HUDEP-2 (cell line): ENCODE measurements at regions not wholly inside any gene's neighbourhood (a gene's known extent, or its start where the extent isn't known, plus 50 kb on each side); places are given as distances from the start of the nearest gene placed in this dataset.
A peak's percentile ranks its signal among the peaks of the same experiment; 100 is the strongest.

ENCODE experiments used
- DNase-seq, 76 experiments: peaks; one replicate each; lab custom pipeline; 2025; ENCODE audit not compliant: unreplicated experiment in 76 of 76; lab: John Stamatoyannopoulos, UW

- no peak for DNase-seq
These were observed 188.6 kb downstream of the TMEM182 start for GRCh38 chr2:102950371-102950946.

GRCh38 chr2:102951249-102951648 is 189.4 kb downstream of the TMEM182 start:
- no peak for DNase-seq

GRCh38 chr2:102967451-102967850 is 205.6 kb downstream of the TMEM182 start:
- no peak for DNase-seq

GRCh38 chr2:102968375-102968774 is 206.5 kb downstream of the TMEM182 start:
- DNase-seq, result no peak

- no peak for DNase-seq
These were observed 209.9 kb downstream of the TMEM182 start for GRCh38 chr2:102971701-102972100.

- DNase-seq, result peak in 5 of 76 experiments; percentile 2 to 9 (median 3)
These were observed 214.5 kb downstream of the TMEM182 start for GRCh38 chr2:102975996-102976975.

- DNase-seq, result no peak
These were observed 215.7 kb downstream of the TMEM182 start for GRCh38 chr2:102977426-102978090.

- no peak for DNase-seq
These were observed 216.3 kb downstream of the TMEM182 start for GRCh38 chr2:102978091-102978490.

GRCh38 chr2:102979429-102979828 is 217.6 kb downstream of the TMEM182 start:
- DNase-seq, result no peak

- DNase-seq, result no peak
These were observed 222.0 kb downstream of the TMEM182 start for GRCh38 chr2:102983786-102984185.

- DNase-seq, result no peak
These were observed 225.1 kb downstream of the TMEM182 start for GRCh38 chr2:102986826-102987490.

- DNase-seq, result no peak
These were observed 230.8 kb downstream of the TMEM182 start for GRCh38 chr2:102992607-102993006.

- DNase-seq, result no peak
These were observed 238.1 kb downstream of the TMEM182 start for GRCh38 chr2:102999958-103000357.

GRCh38 chr2:103002954-103003353 is 241.1 kb downstream of the TMEM182 start:
- no peak for DNase-seq

GRCh38 chr2:103003750-103004260 is 242.0 kb downstream of the TMEM182 start:
- no peak for DNase-seq

GRCh38 chr2:103004426-103004942 is 242.7 kb downstream of the TMEM182 start:
- no peak for DNase-seq

- no peak for DNase-seq
These were observed 243.6 kb downstream of the TMEM182 start for GRCh38 chr2:103005393-103005792.

- DNase-seq, result no peak
These were observed 245.3 kb downstream of the TMEM182 start for GRCh38 chr2:103007086-103007485.

GRCh38 chr2:103008586-103008985 is 246.8 kb downstream of the TMEM182 start:
- DNase-seq, result no peak

- DNase-seq, result no peak
These were observed 248.0 kb downstream of the TMEM182 start for GRCh38 chr2:103009871-103010270.
